ENCODE measurements at regions not wholly inside any gene's neighbourhood (a gene's known extent, or its start where the extent isn't known, plus 50 kb on each side); places are given as distances from the start of the nearest gene placed in this dataset.

DNA sequence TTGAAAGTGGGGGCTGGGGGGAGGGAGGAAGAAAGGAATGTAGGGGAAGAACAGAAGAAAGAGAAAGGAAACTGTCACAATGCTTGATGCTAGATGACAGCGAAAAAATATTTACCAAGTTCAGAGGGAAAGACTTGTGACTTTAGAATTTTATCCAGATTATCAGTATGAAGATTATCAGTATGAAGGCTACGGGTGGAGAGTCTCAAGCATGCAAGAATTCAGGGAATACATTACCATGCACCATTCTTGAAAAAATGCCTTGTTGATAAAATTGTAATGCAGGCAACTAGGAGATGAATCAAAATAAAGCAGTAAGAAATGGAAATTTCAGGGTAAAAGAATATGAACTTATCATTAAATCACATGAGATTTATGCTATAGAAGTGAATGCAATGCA lies 376.8 kb downstream of the PCNX1 start:
- intact Hi-C loops (cut with DNase I; ENCODE audit: low total_unique reads): no loop called here
- no peak overlapping the region for H3K4me3 ChIP-seq
- H3K27ac ChIP-seq: no peak overlapping the region
- peaks cover 0 to 11% (median 7%) of the 10 kb centered on the region in 4 donors for H3K9me3 ChIP-seq
- 35 to 55% (median 51%) methylated on average over 2 of the region's 2 CpGs for WGBS, 5 donors
- H3K36me3 ChIP-seq: no peaks in the 10 kb centered on the region
- no peaks in the 10 kb centered on the region for H3K27me3 ChIP-seq
- DNase-seq: no peak
- TF ChIP-seq POLR2AphosphoS5 (IDR thresholded peaks at IDR 0.05) (no peak), POLR2A (IDR thresholded peaks at IDR 0.05) (no peak), EP300 (IDR thresholded peaks at IDR 0.05) (no peak)
- TF ChIP-seq, protein P1, sequence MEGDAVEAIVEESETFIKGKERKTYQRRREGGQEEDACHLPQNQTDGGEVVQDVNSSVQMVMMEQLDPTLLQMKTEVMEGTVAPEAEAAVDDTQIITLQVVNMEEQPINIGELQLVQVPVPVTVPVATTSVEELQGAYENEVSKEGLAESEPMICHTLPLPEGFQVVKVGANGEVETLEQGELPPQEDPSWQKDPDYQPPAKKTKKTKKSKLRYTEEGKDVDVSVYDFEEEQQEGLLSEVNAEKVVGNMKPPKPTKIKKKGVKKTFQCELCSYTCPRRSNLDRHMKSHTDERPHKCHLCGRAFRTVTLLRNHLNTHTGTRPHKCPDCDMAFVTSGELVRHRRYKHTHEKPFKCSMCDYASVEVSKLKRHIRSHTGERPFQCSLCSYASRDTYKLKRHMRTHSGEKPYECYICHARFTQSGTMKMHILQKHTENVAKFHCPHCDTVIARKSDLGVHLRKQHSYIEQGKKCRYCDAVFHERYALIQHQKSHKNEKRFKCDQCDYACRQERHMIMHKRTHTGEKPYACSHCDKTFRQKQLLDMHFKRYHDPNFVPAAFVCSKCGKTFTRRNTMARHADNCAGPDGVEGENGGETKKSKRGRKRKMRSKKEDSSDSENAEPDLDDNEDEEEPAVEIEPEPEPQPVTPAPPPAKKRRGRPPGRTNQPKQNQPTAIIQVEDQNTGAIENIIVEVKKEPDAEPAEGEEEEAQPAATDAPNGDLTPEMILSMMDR (IDR thresholded peaks at IDR 0.05): no peak
- no peaks in the 10 kb centered on the region for H3K4me1 ChIP-seq

DNA sequence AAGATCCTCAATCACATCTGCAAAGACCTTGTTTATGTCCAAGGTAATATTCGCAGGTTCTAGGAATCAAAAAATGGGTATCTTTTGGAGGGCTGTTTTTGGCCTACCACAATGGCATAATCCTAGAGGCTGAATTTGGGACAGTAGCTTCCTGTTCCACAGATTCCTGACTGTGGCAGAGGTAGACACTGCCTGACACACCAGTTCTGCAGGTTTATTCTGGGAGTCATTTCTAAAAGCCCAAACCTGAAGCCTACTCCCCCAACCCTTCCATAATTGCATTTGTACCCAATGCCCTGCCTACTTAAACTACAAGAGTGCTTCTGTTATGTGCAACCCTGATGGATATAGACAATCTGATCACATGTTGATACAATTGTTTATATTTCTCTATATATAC lies 378.9 kb downstream of the PCNX1 start:
- H3K36me3 ChIP-seq: no peaks in the 10 kb centered on the region
- H3K27me3 ChIP-seq: no peaks in the 10 kb centered on the region
- peaks cover 0 to 11% (median 7%) of the 10 kb centered on the region in 4 donors for H3K9me3 ChIP-seq
- intact Hi-C loops (cut with DNase I; ENCODE audit: low total_unique reads): no loop called here
- no peak for TF ChIP-seq EP300 (IDR thresholded peaks at IDR 0.05)
- TF ChIP-seq POLR2AphosphoS5 (IDR thresholded peaks at IDR 0.05): no peak
- TF ChIP-seq, protein P1 (IDR thresholded peaks at IDR 0.05): no peak
- TF ChIP-seq POLR2A (IDR thresholded peaks at IDR 0.05): no peak
- no peak overlapping the region for H3K27ac ChIP-seq
- no peak for DNase-seq
- peaks cover 0 to 8% (median 0%) of the 10 kb centered on the region in 4 donors for H3K4me1 ChIP-seq
- H3K4me3 ChIP-seq: no peak overlapping the region
- WGBS, 5 donors: 97 to 100% (median 100%) methylated on average over 1 of the region's 1 CpG

DNA sequence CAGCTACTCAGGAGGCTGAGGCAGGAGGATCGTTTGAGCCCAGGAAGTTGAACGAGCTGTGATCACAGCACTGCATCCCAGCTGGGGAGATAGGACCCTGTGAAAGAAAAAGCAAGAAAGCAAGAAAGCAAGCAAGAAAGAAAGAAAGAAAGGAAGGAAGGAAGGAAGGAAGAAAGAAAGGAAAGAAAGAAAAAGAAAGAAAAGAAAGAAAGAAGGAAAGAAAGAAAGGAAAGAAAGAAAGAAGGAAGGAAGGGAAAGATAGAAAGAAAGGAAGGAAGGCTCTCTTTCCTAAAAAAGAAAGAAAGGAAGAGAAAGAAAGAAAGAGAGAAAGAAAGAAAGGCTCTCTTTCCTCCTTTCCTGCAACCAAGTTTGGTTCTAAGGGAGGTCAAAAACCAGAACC lies 380.3 kb downstream of the PCNX1 start:
- WGBS, 5 donors: 72 to 91% (median 87%) methylated on average over 2 of the region's 2 CpGs

GRCh38 chr14:71289536-71289935 lies 382.3 kb downstream of the PCNX1 start:
- peak in 1 of 2 donors; percentile 37 for DNase-seq
- no peak overlapping the region for H3K27ac ChIP-seq
- WGBS, 5 donors: 69 to 80% (median 76%) methylated on average over 4 of the region's 4 CpGs
- TF ChIP-seq EP300 (IDR thresholded peaks at IDR 0.05): no peak
- TF ChIP-seq, protein P1 (IDR thresholded peaks at IDR 0.05): no peak
- TF ChIP-seq POLR2A (IDR thresholded peaks at IDR 0.05): no peak
- no peak for TF ChIP-seq POLR2AphosphoS5 (IDR thresholded peaks at IDR 0.05)
- no peaks in the 10 kb centered on the region for H3K27me3 ChIP-seq
- intact Hi-C loops (cut with DNase I; ENCODE audit: low total_unique reads): no loop called here
- no peak overlapping the region for H3K4me3 ChIP-seq
- peaks cover 0 to 11% (median 7%) of the 10 kb centered on the region in 4 donors for H3K9me3 ChIP-seq
- H3K4me1 ChIP-seq: peaks cover 0 to 8% (median 0%) of the 10 kb centered on the region in 4 donors
- H3K36me3 ChIP-seq: no peaks in the 10 kb centered on the region

More for the DNA sequence above, 380.3 kb downstream of the PCNX1 start:
- no peak for TF ChIP-seq POLR2A (IDR thresholded peaks at IDR 0.05)
- TF ChIP-seq EP300 (IDR thresholded peaks at IDR 0.05): no peak
- TF ChIP-seq, protein P1 (IDR thresholded peaks at IDR 0.05): no peak
- no peak for TF ChIP-seq POLR2AphosphoS5 (IDR thresholded peaks at IDR 0.05)
- Histone ChIP-seq H3K27me3 (no peaks in the 10 kb centered on the region), H3K27ac (no peak overlapping the region), H3K4me3 (no peak overlapping the region), H3K9me3 (peaks cover 0 to 11% (median 7%) of the 10 kb centered on the region in 4 donors), H3K4me1 (peaks cover 0 to 8% (median 0%) of the 10 kb centered on the region in 4 donors), H3K36me3 (no peaks in the 10 kb centered on the region)
- DNase-seq: no peak
- intact Hi-C loops (cut with DNase I; ENCODE audit: low total_unique reads): no loop called here

Measured in stomach (tissue), 8 donors.